SK-N-SH (cell line): ENCODE measurements at regions not wholly inside any gene's neighbourhood (a gene's known extent, or its start where the extent isn't known, plus 50 kb on each side); places are given as distances from the start of the nearest gene placed in this dataset.

Source experiments
- EP300 ChIP-seq, 2 experiments: IDR thresholded peaks; 2 replicates each; pipeline versions ENCODE4 v1.4.0 to v1.6.1; 2012; ENCODE audit warnings: borderline replicate concordance in 1 of 2, low read depth in 1 of 2, low read length in 1 of 2
- EZH2phosphoT487 ChIP-seq: fragments of 200-600 bp; sonication (generic); IDR thresholded peaks from 2 replicates; pipeline ENCODE4 v1.6.1; 2017; ENCODE audit warnings: low read depth, mixed run types, mild to moderate bottlenecking, antibody characterized with exemption, moderate library complexity, borderline replicate concordance
- FOXJ3 ChIP-seq: sonication (generic); formaldehyde crosslinking; IDR thresholded peaks from 2 replicates; pipeline ENCODE4 v1.5.1; 2020; ENCODE audit warnings: mild to moderate bottlenecking, missing genetic modification reagents
- GABPA ChIP-seq: IDR thresholded peaks from 2 replicates; pipeline ENCODE4 v1.4.0; 2012; ENCODE audit warnings: low read depth, mild to moderate bottlenecking
- MAX ChIP-seq: IDR thresholded peaks from 2 replicates; pipeline ENCODE4 v1.4.0; 2012; ENCODE audit warnings: low read depth
- MXI1 ChIP-seq: IDR thresholded peaks from 2 replicates; pipeline ENCODE4 v1.6.1; 2012; ENCODE audit warnings: mild to moderate bottlenecking, low read depth, low read length, improper control_type of control experiment
- NFIC ChIP-seq: IDR thresholded peaks from 2 replicates; pipeline ENCODE4 v1.4.0; 2012; ENCODE audit warnings: borderline replicate concordance
- POLR2AphosphoS5 ChIP-seq: IDR thresholded peaks from 2 replicates; pipeline ENCODE4 v1.6.1; 2012; ENCODE audit warnings: low read depth, low read length
- RAD21 ChIP-seq: IDR thresholded peaks from 2 replicates; pipeline ENCODE4 v1.6.1; 2012; ENCODE audit warnings: mild to moderate bottlenecking, low read length
- RXRA ChIP-seq: IDR thresholded peaks from 2 replicates; pipeline ENCODE4 v1.4.0; 2012; ENCODE audit warnings: low read depth, mild to moderate bottlenecking, borderline replicate concordance
- TAF1 ChIP-seq: IDR thresholded peaks from 2 replicates; pipeline ENCODE4 v1.6.1; 2012; ENCODE audit warnings: low read depth, mild to moderate bottlenecking, low read length, moderate library complexity, borderline replicate concordance
- USF2 ChIP-seq: fragments of 150-350 bp; IDR thresholded peaks from 2 replicates; pipeline ENCODE4 v1.6.1; 2017; ENCODE audit warnings: antibody characterized with exemption, low read length, low read depth, borderline replicate concordance
- TF ChIP-seq, protein P1 (sequence below): fragments of 200-600 bp; sonication (generic); IDR thresholded peaks from 2 replicates; pipeline ENCODE4 v1.6.1; 2017; ENCODE audit warnings: antibody characterized with exemption, mild to moderate bottlenecking, moderate library complexity

GRCh38 chr5:133892306-133892705 lies 76.1 kb downstream of the C5orf15 start:
- TF ChIP-seq, protein P1, sequence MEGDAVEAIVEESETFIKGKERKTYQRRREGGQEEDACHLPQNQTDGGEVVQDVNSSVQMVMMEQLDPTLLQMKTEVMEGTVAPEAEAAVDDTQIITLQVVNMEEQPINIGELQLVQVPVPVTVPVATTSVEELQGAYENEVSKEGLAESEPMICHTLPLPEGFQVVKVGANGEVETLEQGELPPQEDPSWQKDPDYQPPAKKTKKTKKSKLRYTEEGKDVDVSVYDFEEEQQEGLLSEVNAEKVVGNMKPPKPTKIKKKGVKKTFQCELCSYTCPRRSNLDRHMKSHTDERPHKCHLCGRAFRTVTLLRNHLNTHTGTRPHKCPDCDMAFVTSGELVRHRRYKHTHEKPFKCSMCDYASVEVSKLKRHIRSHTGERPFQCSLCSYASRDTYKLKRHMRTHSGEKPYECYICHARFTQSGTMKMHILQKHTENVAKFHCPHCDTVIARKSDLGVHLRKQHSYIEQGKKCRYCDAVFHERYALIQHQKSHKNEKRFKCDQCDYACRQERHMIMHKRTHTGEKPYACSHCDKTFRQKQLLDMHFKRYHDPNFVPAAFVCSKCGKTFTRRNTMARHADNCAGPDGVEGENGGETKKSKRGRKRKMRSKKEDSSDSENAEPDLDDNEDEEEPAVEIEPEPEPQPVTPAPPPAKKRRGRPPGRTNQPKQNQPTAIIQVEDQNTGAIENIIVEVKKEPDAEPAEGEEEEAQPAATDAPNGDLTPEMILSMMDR: no peak
- TF ChIP-seq RAD21: no peak
- TF ChIP-seq MAX: no peak
- no peak for TF ChIP-seq USF2
- no peak for TF ChIP-seq FOXJ3
- no peak for TF ChIP-seq NFIC
- no peak for TF ChIP-seq EZH2phosphoT487
- TF ChIP-seq POLR2AphosphoS5: no peak
- TF ChIP-seq EP300 (IDR thresholded peaks at IDR 0.05; ENCODE audit: borderline replicate concordance in 1 of 2, low read depth in 1 of 2, low read length in 1 of 2): no peak
- no peak for TF ChIP-seq MXI1
- no peak for TF ChIP-seq GABPA
- no peak for TF ChIP-seq RXRA
- TF ChIP-seq TAF1: no peak
